Loucy (cell line): ENCODE measurements at regions not wholly inside any gene's neighbourhood (a gene's known extent, or its start where the extent isn't known, plus 50 kb on each side); places are given as distances from the start of the nearest gene placed in this dataset.

ENCODE experiments used
- H2AFZ ChIP-seq: fragments of 200-600 bp; sonication (generic); 2 replicates; pipeline ENCODE4 v1.6.0; 2016; ENCODE audit warnings: antibody characterized with exemption, mild to moderate bottlenecking, low read length, moderate library complexity
- H3F3A ChIP-seq: fragments of 200-600 bp; 2 replicates; pipeline ENCODE4 v1.6.0; 2016; ENCODE audit warnings: antibody characterized with exemption, low read depth, mild to moderate bottlenecking
- H3K27me3 ChIP-seq: fragments of 200-600 bp; sonication (generic); 2 replicates; pipeline ENCODE4 v1.6.1; 2014; ENCODE audit warnings: low read length, mild to moderate bottlenecking; ENCODE audit not compliant: insufficient read depth, poor library complexity, severe bottlenecking
- H3K36me3 ChIP-seq: fragments of 200-600 bp; sonication (generic); 2 replicates; pipeline ENCODE4 v1.6.1; 2016; ENCODE audit warnings: low read length; ENCODE audit not compliant: insufficient read depth
- H3K4me1 ChIP-seq: fragments of 200-600 bp; sonication (generic); 2 replicates; pipeline ENCODE4 v1.5.1; 2014; ENCODE audit warnings: low read length, mild to moderate bottlenecking; ENCODE audit not compliant: insufficient read depth, poor library complexity, severe bottlenecking
- H3K4me2 ChIP-seq: fragments of 200-600 bp; sonication (generic); 2 replicates; pipeline ENCODE4 v1.6.0; 2014; ENCODE audit warnings: antibody characterized with exemption, low read length, low read depth, mild to moderate bottlenecking; ENCODE audit not compliant: poor library complexity, severe bottlenecking
- H3K4me3 ChIP-seq: fragments of 200-600 bp; sonication (generic); 2 replicates; pipeline ENCODE4 v1.5.1; 2014; ENCODE audit warnings: low read length, mild to moderate bottlenecking, mixed read lengths; ENCODE audit not compliant: poor library complexity, severe bottlenecking
- H3K79me2 ChIP-seq: fragments of 200-600 bp; sonication (generic); 2 replicates; pipeline ENCODE4 v1.6.1; 2014; ENCODE audit warnings: low read length; ENCODE audit not compliant: insufficient read depth
- H3K9ac ChIP-seq: fragments of 200-600 bp; sonication (generic); 2 replicates; pipeline ENCODE4 v1.6.0; 2014; ENCODE audit warnings: mild to moderate bottlenecking, low read depth, low read length, moderate library complexity; ENCODE audit not compliant: poor library complexity, severe bottlenecking
- H3K9me2 ChIP-seq: fragments of 200-600 bp; sonication (generic); replicated peaks from 2 replicates; pipeline ENCODE4 v1.6.1; 2016; ENCODE audit warnings: low read depth, low read length, mixed read lengths
- H3K9me3 ChIP-seq: fragments of 200-600 bp; sonication (generic); 2 replicates; pipeline ENCODE4 v1.6.1; 2014; ENCODE audit warnings: mild to moderate bottlenecking, antibody characterized with exemption, low read length, low read depth; ENCODE audit not compliant: insufficient read depth
- H4K20me1 ChIP-seq: fragments of 200-600 bp; sonication (generic); 2 replicates; pipeline ENCODE4 v1.6.0; 2014; ENCODE audit warnings: antibody characterized with exemption, low read length, mild to moderate bottlenecking; ENCODE audit not compliant: insufficient read depth, poor library complexity, severe bottlenecking
- CTCF ChIP-seq: fragments of 200-600 bp; sonication (generic); conservative IDR thresholded peaks from 2 replicates; pipeline ENCODE4 v1.5.1; 2014; ENCODE audit warnings: mild to moderate bottlenecking, antibody characterized with exemption, low read length
- EZH2phosphoT487 ChIP-seq: fragments of 200-600 bp; IDR thresholded peaks from 2 replicates; pipeline ENCODE4 v1.6.1; 2018; ENCODE audit warnings: antibody characterized with exemption, mild to moderate bottlenecking, moderate library complexity, borderline replicate concordance

GRCh38 chr13:54660277-54660676 is 1631.7 kb downstream of the OLFM4 start:
- H3K27me3 ChIP-seq: no peaks in the 10 kb centered on the region
- H3K9me2 ChIP-seq: no peaks in the 10 kb centered on the region
- H3K4me2 ChIP-seq: no peak overlapping the region
- no peak overlapping the region for H3K4me3 ChIP-seq
- no peaks in the 10 kb centered on the region for H3K36me3 ChIP-seq
- no peak overlapping the region for H2AFZ ChIP-seq
- no peaks in the 10 kb centered on the region for H3F3A ChIP-seq
- H4K20me1 ChIP-seq: no peaks in the 10 kb centered on the region
- H3K9me3 ChIP-seq: no peaks in the 10 kb centered on the region
- no peak overlapping the region for H3K9ac ChIP-seq
- TF ChIP-seq EZH2phosphoT487: no peak
- no peak for TF ChIP-seq CTCF
- H3K4me1 ChIP-seq: no peaks in the 10 kb centered on the region
- H3K79me2 ChIP-seq: no peaks in the 10 kb centered on the region

GRCh38 chr13:54676526-54677113 is 1648.0 kb downstream of the OLFM4 start:
- Histone ChIP-seq H3K4me1 (no peaks in the 10 kb centered on the region), H3K9me2 (no peaks in the 10 kb centered on the region), H3K9ac (no peak overlapping the region), H3K4me3 (no peak overlapping the region), H3K79me2 (no peaks in the 10 kb centered on the region), H4K20me1 (no peaks in the 10 kb centered on the region), H3K36me3 (no peaks in the 10 kb centered on the region), H3K4me2 (no peak overlapping the region), H3K27me3 (no peaks in the 10 kb centered on the region), H3F3A (no peaks in the 10 kb centered on the region), H3K9me3 (no peaks in the 10 kb centered on the region), H2AFZ (no peak overlapping the region)
- TF ChIP-seq CTCF: no peak
- no peak for TF ChIP-seq EZH2phosphoT487

GRCh38 chr13:54682184-54682583 is 1653.6 kb downstream of the OLFM4 start:
- H3F3A ChIP-seq: no peaks in the 10 kb centered on the region

More at GRCh38 chr13:54682184-54682583, 1653.6 kb downstream of the OLFM4 start:
- Histone ChIP-seq H3K4me1 (no peaks in the 10 kb centered on the region), H3K9ac (no peak overlapping the region), H4K20me1 (no peaks in the 10 kb centered on the region), H3K4me2 (no peak overlapping the region), H3K9me3 (no peaks in the 10 kb centered on the region), H2AFZ (no peak overlapping the region), H3K4me3 (no peak overlapping the region), H3K27me3 (no peaks in the 10 kb centered on the region), H3K79me2 (no peaks in the 10 kb centered on the region), H3K9me2 (no peaks in the 10 kb centered on the region), H3K36me3 (no peaks in the 10 kb centered on the region)
- TF ChIP-seq EZH2phosphoT487: no peak
- TF ChIP-seq CTCF: no peak
